MCF 10A (cell line): ENCODE measurements at regions not wholly inside any gene's neighbourhood (a gene's known extent, or its start where the extent isn't known, plus 50 kb on each side); places are given as distances from the start of the nearest gene placed in this dataset.

ENCODE experiments used
- BruUV-seq: library from RNA; stranded (reverse); fragments of 400-500 nt; replicated peaks from 2 replicates; lab custom pipeline; 2021; lab: Mats Ljungman, UMichigan
- CTCF ChIA-PET: fragments of 300-600 bp; sonication (Branson Sonifier 250); formaldehyde crosslinking; extraction: SDS; loops from one replicate; lab custom pipeline; 2021; ENCODE audit warnings: antibody characterized with exemption, inconsistent platforms; lab: Yijun Ruan, JAX
- POLR2A ChIA-PET: fragments of 300-600, 350-650 bp; sonication (Branson Sonifier 250); formaldehyde crosslinking; extraction: SDS; loops from one replicate; lab custom pipeline; 2020; ENCODE audit warnings: antibody characterized with exemption, inconsistent platforms; lab: Yijun Ruan, JAX
- DNase-seq: peaks from one replicate; pipeline ENCODE4 v3.0.0-alpha.2; 2018; ENCODE audit not compliant: unreplicated experiment
- H3K27ac Mint-ChIP-seq: one replicate; pipeline ENCODE4 v1.8.0; 2022; ENCODE audit warnings: mild to moderate bottlenecking, low read depth, mixed read lengths; ENCODE audit not compliant: unreplicated experiment
- H3K27me3 Mint-ChIP-seq: one replicate; pipeline ENCODE4 v1.8.0; 2022; ENCODE audit warnings: mixed read lengths; ENCODE audit not compliant: insufficient read depth, unreplicated experiment
- H3K36me3 Mint-ChIP-seq: one replicate; pipeline ENCODE4 v1.8.0; 2022; ENCODE audit warnings: mild to moderate bottlenecking, moderate library complexity, mixed read lengths; ENCODE audit not compliant: insufficient read depth, unreplicated experiment
- H3K4me1 Mint-ChIP-seq: one replicate; pipeline ENCODE4 v1.8.0; 2022; ENCODE audit warnings: mixed read lengths; ENCODE audit not compliant: insufficient read depth, unreplicated experiment
- H3K4me3 Mint-ChIP-seq: one replicate; pipeline ENCODE4 v1.8.0; 2022; ENCODE audit warnings: mild to moderate bottlenecking, moderate library complexity, mixed read lengths; ENCODE audit not compliant: unreplicated experiment
- H3K9me3 Mint-ChIP-seq: one replicate; pipeline ENCODE4 v1.8.0; 2022; ENCODE audit warnings: mixed read lengths; ENCODE audit not compliant: unreplicated experiment
- intact Hi-C: fragments of 100-400 bp; cut with micrococcal nuclease; formaldehyde crosslinking; loops from 2 replicates; pipeline ENCODE4 v1.14.1; 2022
- TF ChIP-seq, protein P1 (sequence below): fragments of 200-600 bp; IDR thresholded peaks from one replicate; pipeline ENCODE4 v1.8.0; 2022; ENCODE audit warnings: antibody characterized with exemption, mild to moderate bottlenecking; ENCODE audit not compliant: unreplicated experiment

GRCh38 chr2:80786584-80786983 is 482.0 kb upstream of the LRRTM1 start:
- Mint-ChIP-seq H3K4me1 (no peaks in the 10 kb centered on the region), H3K9me3 (no peaks in the 10 kb centered on the region), H3K4me3 (no peak overlapping the region), H3K27ac (no peak overlapping the region), H3K27me3 (no peaks in the 10 kb centered on the region), H3K36me3 (no peaks in the 10 kb centered on the region)
- intact Hi-C loops = no loop called here
- DNase-seq = no peak
- BruUV-seq = no TSS peak
- TF ChIP-seq, protein P1, sequence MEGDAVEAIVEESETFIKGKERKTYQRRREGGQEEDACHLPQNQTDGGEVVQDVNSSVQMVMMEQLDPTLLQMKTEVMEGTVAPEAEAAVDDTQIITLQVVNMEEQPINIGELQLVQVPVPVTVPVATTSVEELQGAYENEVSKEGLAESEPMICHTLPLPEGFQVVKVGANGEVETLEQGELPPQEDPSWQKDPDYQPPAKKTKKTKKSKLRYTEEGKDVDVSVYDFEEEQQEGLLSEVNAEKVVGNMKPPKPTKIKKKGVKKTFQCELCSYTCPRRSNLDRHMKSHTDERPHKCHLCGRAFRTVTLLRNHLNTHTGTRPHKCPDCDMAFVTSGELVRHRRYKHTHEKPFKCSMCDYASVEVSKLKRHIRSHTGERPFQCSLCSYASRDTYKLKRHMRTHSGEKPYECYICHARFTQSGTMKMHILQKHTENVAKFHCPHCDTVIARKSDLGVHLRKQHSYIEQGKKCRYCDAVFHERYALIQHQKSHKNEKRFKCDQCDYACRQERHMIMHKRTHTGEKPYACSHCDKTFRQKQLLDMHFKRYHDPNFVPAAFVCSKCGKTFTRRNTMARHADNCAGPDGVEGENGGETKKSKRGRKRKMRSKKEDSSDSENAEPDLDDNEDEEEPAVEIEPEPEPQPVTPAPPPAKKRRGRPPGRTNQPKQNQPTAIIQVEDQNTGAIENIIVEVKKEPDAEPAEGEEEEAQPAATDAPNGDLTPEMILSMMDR = no peak
- ChIA-PET CTCF (no interaction called here), POLR2A (interaction anchor here (0.8 kb wide), 1 partner anchor 58 kb away, joined by 3 read pairs; no protein-coding TSS in a partner anchor)

DNA sequence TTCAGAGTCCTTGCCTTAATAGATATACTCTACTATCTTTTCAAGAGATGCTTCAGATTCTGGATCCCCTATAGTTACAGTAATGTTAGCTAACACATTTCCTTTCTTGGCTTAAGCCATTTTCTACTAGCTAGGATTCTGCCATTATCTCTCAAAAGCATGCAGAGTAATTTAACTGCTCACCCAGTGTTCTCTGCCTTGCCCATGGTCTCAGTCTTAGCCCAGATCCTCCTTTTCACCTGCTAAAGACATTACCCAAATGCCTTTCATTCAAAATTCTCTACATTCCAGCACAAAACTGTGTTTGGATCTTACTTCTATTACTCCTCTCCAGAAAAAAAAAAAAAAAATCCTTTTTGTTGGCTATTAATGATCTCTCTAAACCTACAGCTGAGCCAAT is 474.2 kb upstream of the LRRTM1 start:
- no peak overlapping the region for H3K4me3 Mint-ChIP-seq
- no peaks in the 10 kb centered on the region for H3K27me3 Mint-ChIP-seq
- BruUV-seq = no TSS peak
- H3K36me3 Mint-ChIP-seq = no peaks in the 10 kb centered on the region
- no peak for DNase-seq
- intact Hi-C loops = no loop called here
- no peaks in the 10 kb centered on the region for H3K4me1 Mint-ChIP-seq
- H3K9me3 Mint-ChIP-seq = no peaks in the 10 kb centered on the region
- ChIA-PET POLR2A (no interaction called here), CTCF (interaction anchor here (0.6 kb wide), 1 partner anchor 75 kb away, joined by 4 read pairs; no protein-coding TSS in a partner anchor)
- no peak overlapping the region for H3K27ac Mint-ChIP-seq
- TF ChIP-seq, protein P1 = no peak

DNA sequence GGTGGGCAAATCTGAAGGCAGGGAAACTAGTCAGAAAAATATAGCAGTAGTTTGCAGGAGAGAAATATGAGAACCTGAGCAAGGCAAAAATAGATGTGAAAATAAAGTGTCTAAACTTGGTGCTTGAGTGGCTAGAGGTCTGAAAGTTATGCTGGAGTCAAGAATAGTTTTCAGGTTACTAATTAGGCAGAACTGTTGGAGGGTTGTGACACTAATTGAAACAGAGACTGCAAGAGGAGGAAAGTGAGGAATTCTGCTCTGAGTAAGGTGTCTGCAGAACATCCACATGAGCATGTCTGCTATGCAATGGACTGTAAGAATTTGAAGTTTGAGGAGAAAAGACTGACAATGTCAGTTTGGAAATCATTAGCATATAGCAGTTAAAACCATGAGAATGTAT is 444.0 kb upstream of the LRRTM1 start:
- no peak for DNase-seq
- intact Hi-C loops = no loop called here
- TF ChIP-seq, protein P1 = no peak
- POLR2A ChIA-PET = no interaction called here
- no peak overlapping the region for H3K27ac Mint-ChIP-seq
- no TSS peak for BruUV-seq
- no peaks in the 10 kb centered on the region for H3K9me3 Mint-ChIP-seq
- no peaks in the 10 kb centered on the region for H3K4me1 Mint-ChIP-seq
- CTCF ChIA-PET = no interaction called here
- H3K4me3 Mint-ChIP-seq = no peak overlapping the region
- H3K27me3 Mint-ChIP-seq = no peaks in the 10 kb centered on the region
- no peaks in the 10 kb centered on the region for H3K36me3 Mint-ChIP-seq

DNA sequence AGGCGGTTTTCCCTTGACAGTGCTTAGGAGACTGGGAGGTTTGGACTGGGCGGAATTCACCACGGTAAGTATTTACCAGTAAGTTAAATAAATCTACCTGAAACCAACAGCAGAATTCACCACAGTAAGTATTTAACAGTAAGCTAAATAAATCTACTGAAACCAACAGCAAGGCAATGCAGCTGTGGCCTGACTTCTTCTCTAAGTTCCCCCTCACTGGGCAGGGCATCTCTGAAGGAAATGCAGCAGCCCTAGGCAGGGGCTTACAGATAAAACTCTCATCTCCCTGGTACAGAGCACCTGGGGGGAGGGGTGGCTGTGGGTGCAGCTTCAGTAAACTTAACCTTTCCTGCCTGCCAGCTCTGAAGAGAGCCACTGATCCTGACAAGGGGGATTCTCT is 432.5 kb upstream of the LRRTM1 start:
- CTCF ChIA-PET = no interaction called here
- Mint-ChIP-seq H3K27ac (no peak overlapping the region), H3K9me3 (peaks cover 20% of the 10 kb centered on the region), H3K4me3 (no peak overlapping the region), H3K4me1 (no peaks in the 10 kb centered on the region), H3K36me3 (no peaks in the 10 kb centered on the region), H3K27me3 (no peaks in the 10 kb centered on the region)
- POLR2A ChIA-PET = no interaction called here
- no peak for DNase-seq
- TF ChIP-seq, protein P1 = no peak
- no TSS peak for BruUV-seq
- intact Hi-C loops = no loop called here
